H1 (cell line): ENCODE measurements at regions not wholly inside any gene's neighbourhood (a gene's known extent, or its start where the extent isn't known, plus 50 kb on each side); places are given as distances from the start of the nearest gene placed in this dataset.

ENCODE experiments used
- CTCF ChIA-PET: fragments of 300-600 bp; sonication (Branson Sonifier 250); formaldehyde crosslinking; loops from one replicate; lab custom pipeline; 2021; ENCODE audit not compliant: partially characterized antibody; lab: Charles Lee
- POLR2A ChIA-PET: fragments of 300-600 bp; sonication (Branson Sonifier 250); formaldehyde crosslinking; loops from one replicate; lab custom pipeline; 2021; ENCODE audit warnings: inconsistent platforms; ENCODE audit not compliant: partially characterized antibody; lab: Charles Lee
- DNase-seq, 2 experiments: peaks; one replicate each; pipeline versions ENCODE4 v3.0.0 to v3.0.0-alpha.2; 2010 to 2022; ENCODE audit warnings: low spot score in 2 of 2, low read depth in 1 of 2, mixed read lengths in 1 of 2
- FAIRE-seq: peaks from 2 replicates; lab custom pipeline; 2011; peaks lifted over from hg19 to GRCh38; lab: Jason Lieb, UNC
- H2AFZ ChIP-seq: 2 replicates; pipeline ENCODE4 v1.8.1; 2012; ENCODE audit warnings: low read length, inconsistent platforms
- H2AK5ac ChIP-seq: 2 replicates; pipeline ENCODE4 v1.6.1; 2013; ENCODE audit warnings: low read depth, low read length
- H2BK120ac ChIP-seq: replicated peaks from 2 replicates; pipeline ENCODE3; 2013; ENCODE audit warnings: low read depth, low read length, inconsistent platforms
- H2BK12ac ChIP-seq: 2 replicates; pipeline ENCODE4 v1.6.1; 2013; ENCODE audit warnings: low read depth, low read length
- H2BK15ac ChIP-seq: 2 replicates; pipeline ENCODE4 v1.6.1; 2013; ENCODE audit warnings: low read length
- H2BK20ac ChIP-seq: 2 replicates; pipeline ENCODE4 v1.6.1; 2013; ENCODE audit warnings: low read length
- H2BK5ac ChIP-seq: 2 replicates; pipeline ENCODE4 v1.6.1; 2013; ENCODE audit warnings: low read depth, low read length
- H3K14ac ChIP-seq: 2 replicates; pipeline ENCODE4 v1.6.1; 2013; ENCODE audit warnings: inconsistent platforms; ENCODE audit not compliant: insufficient read length
- H3K18ac ChIP-seq: 2 replicates; pipeline ENCODE4 v1.6.1; 2013; ENCODE audit warnings: low read length; ENCODE audit errors: extremely low read depth
- H3K23ac ChIP-seq: 2 replicates; pipeline ENCODE4 v1.6.1; 2013; ENCODE audit warnings: inconsistent platforms; ENCODE audit not compliant: insufficient read length
- H3K23me2 ChIP-seq: 2 replicates; pipeline ENCODE4 v1.6.1; 2013; ENCODE audit warnings: low read depth, low read length
- H3K27ac ChIP-seq: 2 replicates; pipeline ENCODE4 v1.6.1; 2011; ENCODE audit warnings: low read depth, low read length, inconsistent platforms
- H3K27me3 ChIP-seq, 4 experiments: replicated peaks in 1 of 4; 1 replicate in 1 of 4; 2 replicates in 3 of 4; pipeline versions ENCODE4 v1.6.1 to v1.8.1; 2011 to 2013; ENCODE audit warnings: low read length in 3 of 4, mild to moderate bottlenecking in 3 of 4, inconsistent platforms in 2 of 4, mixed read lengths in 2 of 4, moderate library complexity in 1 of 4; ENCODE audit not compliant: control insufficient read depth in 3 of 4, insufficient read depth in 3 of 4; ENCODE audit errors: extremely low read depth in 1 of 4
- H3K36me3 ChIP-seq, 4 experiments: 2 replicates each; pipeline versions ENCODE4 v1.6.1 to v1.8.1; 2011 to 2013; ENCODE audit warnings: mild to moderate bottlenecking in 4 of 4, low read length in 3 of 4, moderate library complexity in 2 of 4, control low read depth in 1 of 4, inconsistent platforms in 1 of 4; ENCODE audit not compliant: insufficient read depth in 4 of 4, control insufficient read depth in 2 of 4
- H3K4ac ChIP-seq: replicated peaks from 2 replicates; pipeline ENCODE3; 2013; ENCODE audit warnings: low read length, low read depth, mixed read lengths, inconsistent platforms; ENCODE audit not compliant: insufficient read length
- H3K4me1 ChIP-seq, 4 experiments: replicated peaks in 1 of 4; 1 replicate in 1 of 4; 2 replicates in 3 of 4; pipeline versions ENCODE4 v1.6.1 to v1.8.1; 2011 to 2013; ENCODE audit warnings: low read length in 3 of 4, inconsistent platforms in 2 of 4, mixed read lengths in 1 of 4; ENCODE audit not compliant: insufficient read depth in 4 of 4, control insufficient read depth in 3 of 4
- H3K4me2 ChIP-seq, 2 experiments: 2 replicates each; pipeline versions ENCODE4 v1.6.1 to v1.8.1; 2011 to 2013; ENCODE audit warnings: low read depth in 2 of 2, low read length in 2 of 2, control low read depth in 1 of 2, inconsistent platforms in 1 of 2, mild to moderate bottlenecking in 1 of 2; ENCODE audit not compliant: insufficient read depth in 1 of 2
- H3K4me3 ChIP-seq, 4 experiments: fragments of 200-600, 300-600 bp in 1 of 4; sonication (generic), shearing (Covaris generic), sonication (Bioruptor Twin) in 1 of 4; 2 replicates each; pipeline versions ENCODE4 v1.5.1 to v1.8.1; 2011 to 2016; ENCODE audit warnings: low read length in 4 of 4, low read depth in 3 of 4, control low read depth in 2 of 4, inconsistent platforms in 2 of 4, mild to moderate bottlenecking in 2 of 4, mixed read lengths in 1 of 4, moderate library complexity in 1 of 4; ENCODE audit not compliant: insufficient read depth in 2 of 4; ENCODE audit errors: extremely low read depth in 1 of 4
- H3K56ac ChIP-seq: replicated peaks from 2 replicates; pipeline ENCODE3; 2013; ENCODE audit warnings: low read depth, mild to moderate bottlenecking, mixed read lengths, low read length, inconsistent platforms; ENCODE audit not compliant: insufficient read length
- H3K79me1 ChIP-seq: 2 replicates; pipeline ENCODE4 v1.6.1; 2013; ENCODE audit warnings: low read depth, low read length, control low read depth
- H3K79me2 ChIP-seq, 2 experiments: 2 replicates each; pipeline versions ENCODE4 v1.6.1 to v1.8.1; 2012 to 2013; ENCODE audit warnings: low read length in 2 of 2, mild to moderate bottlenecking in 2 of 2, inconsistent platforms in 1 of 2; ENCODE audit not compliant: insufficient read depth in 2 of 2, control insufficient read depth in 1 of 2
- H3K9ac ChIP-seq, 4 experiments: replicated peaks in 1 of 4; 1 replicate in 1 of 4; 2 replicates in 3 of 4; pipeline versions ENCODE4 v1.6.1 to v1.8.1; 2011 to 2013; ENCODE audit warnings: low read depth in 3 of 4, low read length in 3 of 4, control low read depth in 2 of 4, mild to moderate bottlenecking in 2 of 4, moderate library complexity in 2 of 4, inconsistent platforms in 1 of 4; ENCODE audit errors: extremely low read depth in 1 of 4
- H3K9me3 ChIP-seq, 2 experiments: 2 replicates each; pipeline versions ENCODE4 v1.6.1 to v1.8.1; 2012 to 2013; ENCODE audit warnings: mild to moderate bottlenecking in 2 of 2, moderate library complexity in 2 of 2, control low read depth in 1 of 2, inconsistent platforms in 1 of 2, low read depth in 1 of 2, low read length in 1 of 2, mixed read lengths in 1 of 2; ENCODE audit not compliant: insufficient read depth in 2 of 2
- H4K20me1 ChIP-seq, 2 experiments: replicated peaks in 1 of 2; 2 replicates each; pipeline versions ENCODE3 to v1.8.1; 2011 to 2013; ENCODE audit warnings: inconsistent platforms in 2 of 2, low read length in 2 of 2, mild to moderate bottlenecking in 1 of 2; ENCODE audit not compliant: insufficient read depth in 2 of 2, control insufficient read depth in 1 of 2
- H4K5ac ChIP-seq: 2 replicates; pipeline ENCODE4 v1.6.1; 2013; ENCODE audit warnings: low read length, low read depth, mixed read lengths, inconsistent platforms; ENCODE audit not compliant: insufficient read length
- H4K8ac ChIP-seq: 2 replicates; pipeline ENCODE4 v1.8.0; 2013; ENCODE audit warnings: mild to moderate bottlenecking, moderate library complexity, low read length, inconsistent platforms; ENCODE audit not compliant: insufficient read depth; ENCODE audit errors: extremely low read depth
- H4K91ac ChIP-seq: replicated peaks from 2 replicates; pipeline ENCODE3; 2013; ENCODE audit warnings: low read length, mixed read lengths, inconsistent platforms; ENCODE audit not compliant: insufficient read length
- BCL11A ChIP-seq, 2 experiments: IDR thresholded peaks; one replicate each; pipeline ENCODE4 v1.6.1; 2011; ENCODE audit warnings: low read depth in 2 of 2, low read length in 2 of 2, mild to moderate bottlenecking in 2 of 2
- CHD2 ChIP-seq: IDR thresholded peaks from 2 replicates; pipeline ENCODE4 v1.6.1; 2012; ENCODE audit warnings: low read length, improper control_type of control experiment
- CREB1 ChIP-seq: IDR thresholded peaks from 2 replicates; pipeline ENCODE4 v1.6.1; 2012; ENCODE audit warnings: inconsistent platforms
- E2F6 ChIP-seq: IDR thresholded peaks from 2 replicates; pipeline ENCODE4 v1.6.1; 2012; ENCODE audit warnings: inconsistent platforms
- GABPA ChIP-seq: IDR thresholded peaks from 2 replicates; pipeline ENCODE4 v1.6.1; 2011; ENCODE audit warnings: mild to moderate bottlenecking, low read length, moderate library complexity, borderline replicate concordance; ENCODE audit not compliant: insufficient read depth
- KDM1A ChIP-seq: fragments of 200-600, 300-600 bp; sonication (generic); IDR thresholded peaks from 2 replicates; pipeline ENCODE4 v1.7.1; 2016; ENCODE audit warnings: mild to moderate bottlenecking, low read length, borderline replicate concordance
- MAFK ChIP-seq: IDR thresholded peaks from 2 replicates; pipeline ENCODE4 v1.6.1; 2012; ENCODE audit warnings: low read depth, mild to moderate bottlenecking, improper control_type of control experiment, low read length
- MAX ChIP-seq: IDR thresholded peaks from 2 replicates; pipeline ENCODE4 v1.6.1; 2012; ENCODE audit warnings: inconsistent platforms
- POU5F1 ChIP-seq: IDR thresholded peaks from 2 replicates; pipeline ENCODE4 v1.6.1; 2011; ENCODE audit warnings: low read depth, mild to moderate bottlenecking, low read length, moderate library complexity
- RNF2 ChIP-seq: fragments of 200-900, 300-1000 bp; sonication (generic); IDR thresholded peaks from 2 replicates; pipeline ENCODE4 v1.7.1; 2016; ENCODE audit warnings: borderline replicate concordance, low read depth, mild to moderate bottlenecking, antibody characterized with exemption, low read length; ENCODE audit not compliant: poor library complexity, severe bottlenecking; ENCODE audit errors: missing control alignments
- SIRT6 ChIP-seq: IDR thresholded peaks from one replicate; pipeline ENCODE4 v1.7.1; 2012; ENCODE audit warnings: low read length, inconsistent platforms
- SP2 ChIP-seq: IDR thresholded peaks from 2 replicates; pipeline ENCODE4 v1.6.1; 2012; ENCODE audit warnings: mild to moderate bottlenecking, low read length, inconsistent platforms
- TAF1 ChIP-seq: IDR thresholded peaks from 2 replicates; pipeline ENCODE4 v1.6.1; 2011; ENCODE audit warnings: mild to moderate bottlenecking, low read depth, low read length
- USF2 ChIP-seq: IDR thresholded peaks from 2 replicates; pipeline ENCODE4 v1.6.1; 2011; ENCODE audit warnings: low read length, improper control_type of control experiment
- WGBS, 2 experiments: shearing (Covaris generic) in 1 of 2; methylation state at CpG; one replicate each; pipeline versions ENCODE4 v1.1.6 to v1.1.7; 2013 to 2015; ENCODE audit warnings: low lambda C conversion rate in 2 of 2, mixed read lengths in 2 of 2, inconsistent platforms in 1 of 2, low coverage in 1 of 2, missing lambda C conversion rate in 1 of 2; ENCODE audit not compliant: insufficient replicate concordance in 2 of 2, insufficient coverage in 1 of 2, insufficient read length in 1 of 2; ENCODE audit errors: extremely low coverage in 1 of 2, missing lambda C conversion rate in 1 of 2; 5-methylcytosine and 5-hydroxymethylcytosine counted together

GRCh38 chr6:139553916-139554315, 179.5 kb upstream of the CITED2 start:
- H3K27ac ChIP-seq, result no peak overlapping the region
- no peak for TF ChIP-seq GABPA
- TF ChIP-seq POU5F1, result no peak
- TF ChIP-seq RNF2, result no peak
- no peak for TF ChIP-seq MAFK
- no peak for TF ChIP-seq E2F6
- TF ChIP-seq CHD2, result no peak
- TF ChIP-seq KDM1A, result no peak
- TF ChIP-seq CREB1, result no peak
- TF ChIP-seq SIRT6, result no peak
- no peak for TF ChIP-seq TAF1
- TF ChIP-seq USF2, result no peak
- TF ChIP-seq SP2, result no peak
- TF ChIP-seq BCL11A (IDR thresholded peaks at IDR 0.05; ENCODE audit: low read depth in 2 of 2, low read length in 2 of 2), result no peak
- no peak for TF ChIP-seq MAX

More at GRCh38 chr6:139553916-139554315, 179.5 kb upstream of the CITED2 start:
- FAIRE-seq, result no peak
- no peaks in the 10 kb centered on the region for H3K27me3 ChIP-seq
- H2BK5ac ChIP-seq, result no peak overlapping the region
- DNase-seq, result no peak
- no peak overlapping the region for H4K8ac ChIP-seq
- no peak overlapping the region for H3K23ac ChIP-seq
- H3K4me3 ChIP-seq, result no peak overlapping the region
- no peak overlapping the region for H3K18ac ChIP-seq
- H3K4me1 ChIP-seq, result no peaks in the 10 kb centered on the region; a peak in 1 of 7 replicates
- H2BK120ac ChIP-seq, result no peak overlapping the region
- no peak overlapping the region for H3K4me2 ChIP-seq
- H3K9ac ChIP-seq, result no peak overlapping the region
- no peak overlapping the region for H4K5ac ChIP-seq
- H3K79me1 ChIP-seq, result no peaks in the 10 kb centered on the region
- WGBS, 2 experiments, result 81% methylated on average over 7 of the region's 7 CpGs; no CpG with 5 or more reads in 1 of the 2 experiments
- no peaks in the 10 kb centered on the region for H3K79me2 ChIP-seq
- POLR2A ChIA-PET, result no interaction called here
- H2AK5ac ChIP-seq, result no peak overlapping the region
- H3K14ac ChIP-seq, result no peak overlapping the region
- no peak overlapping the region for H2AFZ ChIP-seq
- H4K20me1 ChIP-seq, result no peaks in the 10 kb centered on the region
- H2BK15ac ChIP-seq, result no peak overlapping the region
- no peak overlapping the region for H2BK12ac ChIP-seq
- no peak overlapping the region for H3K4ac ChIP-seq
- no peaks in the 10 kb centered on the region for H3K23me2 ChIP-seq
- no peak overlapping the region for H3K56ac ChIP-seq
- no peak overlapping the region for H4K91ac ChIP-seq
- no peaks in the 10 kb centered on the region for H3K9me3 ChIP-seq
- no peak overlapping the region for H2BK20ac ChIP-seq
- CTCF ChIA-PET, result interaction anchor here (1.0 kb wide), 1 partner anchor 184 kb away, joined by 3 read pairs; no protein-coding TSS in a partner anchor
- no peaks in the 10 kb centered on the region for H3K36me3 ChIP-seq
